ENCODE measurements at regions not wholly inside any gene's neighbourhood (a gene's known extent, or its start where the extent isn't known, plus 50 kb on each side); places are given as distances from the start of the nearest gene placed in this dataset.
"Not testable (repeated sequence)": the region's sequence is repeated elsewhere in the genome, so short reads cannot be mapped to it uniquely, and the experiment has no call there.

DNA sequence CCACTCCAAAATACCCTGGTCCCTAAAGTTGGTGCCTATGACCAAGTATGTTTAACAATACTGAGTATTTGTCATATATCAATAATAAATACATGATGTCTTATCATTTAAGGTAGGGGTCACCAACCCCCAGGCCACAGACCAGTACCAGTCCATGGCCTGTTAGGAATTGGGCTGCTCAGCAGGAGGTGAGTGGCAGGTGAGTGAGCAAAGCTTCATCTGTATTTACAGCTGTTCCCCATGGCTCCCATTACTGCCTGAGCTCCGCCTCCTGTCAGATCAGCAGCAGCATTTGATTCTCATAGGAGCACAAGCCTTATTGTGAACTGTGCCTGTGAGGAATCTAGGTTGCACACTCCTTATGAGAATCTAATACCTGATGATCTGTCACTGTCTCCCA is 126.2 kb downstream of the HNRNPD start:
- DNase-seq (ENCODE audit: low read depth), result no peak

DNA sequence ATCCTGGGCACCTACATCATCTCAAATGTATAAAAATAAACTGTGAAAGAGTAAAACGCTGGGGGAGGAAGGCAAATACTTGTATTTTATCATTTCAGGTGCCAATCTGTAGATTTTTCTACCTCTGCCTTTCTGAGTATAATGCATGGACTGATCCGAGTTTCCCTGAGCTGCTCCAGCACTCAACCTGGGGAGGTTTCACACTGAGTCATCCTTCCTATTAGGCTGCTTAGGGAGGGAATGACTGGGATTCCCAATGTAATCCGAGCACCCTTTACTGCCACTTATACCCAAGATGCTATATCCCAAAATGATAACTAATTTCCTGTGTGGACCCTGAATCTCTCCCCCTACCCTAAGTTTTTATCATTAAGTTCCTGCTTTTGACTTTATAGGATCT is 126.6 kb downstream of the HNRNPD start:
- DNase-seq (ENCODE audit: low read depth), result no peak

GRCh38 chr4:82241534-82241933 is 132.3 kb downstream of the HNRNPD start:
- no peak for DNase-seq (ENCODE audit: low read depth)

- DNase-seq (ENCODE audit: low read depth), result no peak
Observed at GRCh38 chr4:82240410-82240809, 133.4 kb downstream of the HNRNPD start.

- not testable (repeated sequence) for DNase-seq (ENCODE audit: low read depth)
Observed at GRCh38 chr4:82237142-82237541, 136.6 kb downstream of the HNRNPD start.

GRCh38 chr4:82235346-82235745 is 138.4 kb downstream of the HNRNPD start:
- DNase-seq (ENCODE audit: low read depth), result no peak

- DNase-seq (ENCODE audit: low read depth), result no peak
Observed at GRCh38 chr4:82232891-82233290, 140.9 kb downstream of the HNRNPD start.

DNA sequence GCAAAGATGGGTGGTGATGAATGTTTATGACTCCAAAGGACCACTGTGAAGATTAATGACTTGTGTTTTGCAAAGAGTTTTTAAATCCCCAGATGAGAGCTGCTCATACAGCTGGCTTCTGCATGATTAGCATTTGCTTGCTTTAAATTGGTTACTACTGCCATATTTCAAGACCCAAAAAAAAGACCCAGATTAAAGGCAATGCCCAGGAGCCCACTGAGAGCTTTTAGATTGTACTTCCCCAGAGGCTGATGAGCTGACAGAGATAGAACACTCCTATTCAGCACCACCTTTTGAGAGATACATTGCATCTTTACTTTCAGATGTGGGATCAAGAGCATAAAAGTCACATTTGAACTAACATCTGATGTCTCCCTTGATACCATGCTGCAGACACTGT is 142.0 kb downstream of the HNRNPD start:
- DNase-seq (ENCODE audit: low read depth), result no peak

DNA sequence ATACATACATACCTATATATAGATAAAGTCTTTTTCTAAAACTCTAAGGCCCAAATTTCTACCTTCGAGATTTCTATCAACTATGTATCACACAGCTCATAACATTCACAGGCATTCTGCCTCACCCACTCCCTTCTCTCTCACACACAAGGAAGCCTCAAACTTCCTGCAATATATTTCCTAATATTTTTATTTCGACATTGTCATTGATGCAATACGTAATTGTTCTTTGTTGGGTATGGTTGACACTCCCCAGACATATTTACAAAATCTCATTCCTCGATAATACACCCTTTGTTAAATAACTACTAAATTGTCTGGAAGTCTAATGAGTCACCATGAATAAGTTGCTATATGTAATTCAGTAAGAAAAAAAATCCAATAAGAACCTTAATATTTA is 143.5 kb downstream of the HNRNPD start:
- no peak for DNase-seq (ENCODE audit: low read depth)

- no peak for DNase-seq (ENCODE audit: low read depth)
Observed at GRCh38 chr4:82225030-82225429, 148.8 kb downstream of the HNRNPD start.

DNA sequence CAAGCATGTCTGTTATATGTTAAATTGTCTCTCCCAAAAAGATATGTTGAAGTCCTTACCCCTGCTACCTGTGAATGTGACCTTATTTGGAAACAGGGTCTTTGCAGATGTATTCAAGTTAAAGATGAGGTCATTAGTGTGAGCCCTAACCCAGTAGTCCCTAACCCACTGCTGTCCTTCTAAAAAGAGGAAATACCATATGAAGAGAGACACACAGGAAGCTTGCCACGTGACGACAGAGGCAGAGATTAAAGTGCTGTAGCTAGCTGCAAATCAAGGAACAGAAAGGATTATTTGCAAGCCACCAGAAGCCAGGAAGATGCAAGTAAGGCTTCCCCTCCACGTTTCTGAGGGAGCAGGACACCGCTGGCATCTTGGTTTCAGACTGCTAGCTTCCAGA is 150.1 kb downstream of the HNRNPD start:
- DNase-seq (ENCODE audit: low read depth), result no peak

GRCh38 chr4:82219346-82219745 is 154.4 kb downstream of the HNRNPD start:
- DNase-seq (ENCODE audit: low read depth), result no peak

GRCh38 chr4:82217986-82218715 is 155.6 kb downstream of the HNRNPD start:
- no peak for DNase-seq (ENCODE audit: low read depth)

DNA sequence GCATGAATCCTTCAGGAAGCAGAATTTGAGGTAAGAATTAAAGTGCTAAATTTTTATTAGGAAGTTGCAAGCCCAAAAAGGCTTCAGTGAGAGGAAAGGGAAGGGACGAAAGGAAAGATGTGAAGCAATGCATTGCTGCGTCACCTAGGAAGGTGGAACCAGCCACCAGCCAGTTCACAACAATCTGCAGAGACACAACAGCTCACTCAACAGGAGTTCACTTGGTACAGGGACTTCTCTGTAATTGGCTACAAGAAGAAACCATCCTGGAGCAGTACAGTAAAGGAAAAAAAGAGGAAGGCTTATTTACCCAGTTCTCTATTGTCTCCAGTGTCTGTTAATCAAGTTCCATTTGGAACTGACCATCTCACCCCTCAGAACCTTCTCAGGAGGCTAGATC is 157.6 kb downstream of the HNRNPD start:
- no peak for DNase-seq (ENCODE audit: low read depth)

GRCh38 chr4:82215800-82216199 is 158.0 kb downstream of the HNRNPD start:
- DNase-seq (ENCODE audit: low read depth), result no peak

DNA sequence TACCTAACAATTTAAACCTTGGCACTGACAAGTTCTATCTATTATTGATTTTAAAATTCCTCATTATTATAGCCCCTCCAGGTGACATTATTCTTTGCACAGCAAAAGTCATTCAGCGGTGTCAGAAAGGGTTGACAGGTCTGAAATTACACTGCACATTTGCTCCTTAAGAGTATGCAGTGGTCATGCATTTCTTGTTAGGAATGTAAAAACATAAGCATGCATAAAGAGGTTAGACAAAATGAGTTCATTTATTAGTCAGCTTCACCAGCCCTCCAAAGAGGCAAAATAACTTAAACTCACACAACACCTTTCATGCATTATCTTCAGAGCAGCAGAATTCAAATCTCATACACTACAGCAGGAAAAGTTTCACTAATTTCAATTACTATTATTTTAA is 158.8 kb downstream of the HNRNPD start:
- no peak for DNase-seq (ENCODE audit: low read depth)

DNA sequence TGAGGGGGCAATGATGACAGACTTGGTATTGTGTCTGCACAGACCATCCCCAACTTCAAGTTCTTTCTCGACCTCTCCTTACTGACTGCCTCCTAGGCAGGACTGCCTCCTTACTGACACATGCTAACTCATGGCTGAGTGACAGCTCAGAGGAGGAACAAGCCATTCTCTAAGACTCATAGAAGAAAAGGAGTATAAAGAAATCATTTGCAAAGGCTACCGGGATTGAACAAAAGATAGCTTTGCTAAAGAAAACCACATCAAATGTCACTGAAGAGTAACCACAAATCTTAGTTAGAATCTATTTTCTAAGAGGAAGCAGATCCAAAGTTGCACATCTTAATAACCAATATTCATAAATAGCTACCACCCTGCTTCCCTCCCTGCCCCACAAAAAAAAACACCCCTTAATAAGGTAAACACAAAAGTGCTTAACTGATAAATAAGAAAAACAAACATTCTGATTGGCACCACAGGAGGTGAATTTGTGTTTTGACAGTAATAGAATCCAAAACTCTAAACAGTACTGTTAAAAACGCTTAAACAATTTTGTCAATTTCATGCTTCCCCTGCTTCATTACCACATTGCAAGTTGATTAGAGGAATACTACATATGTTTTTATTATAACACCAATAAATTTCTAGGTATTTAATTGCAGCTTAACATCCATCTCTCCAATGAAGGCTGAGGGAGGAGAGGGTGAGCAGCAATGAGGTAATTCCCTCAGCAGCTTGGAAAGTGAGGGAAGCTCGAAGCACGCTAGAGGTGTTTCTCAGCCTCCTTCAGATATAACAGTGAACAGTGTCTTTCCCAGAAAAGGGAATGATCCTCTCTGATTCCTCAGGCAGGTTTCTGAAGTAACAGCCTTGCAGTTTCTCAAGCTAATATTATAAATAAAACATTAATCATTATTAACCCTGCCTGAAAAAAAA is 160.0 kb downstream of the HNRNPD start:
- no peak for DNase-seq (ENCODE audit: low read depth)

DNA sequence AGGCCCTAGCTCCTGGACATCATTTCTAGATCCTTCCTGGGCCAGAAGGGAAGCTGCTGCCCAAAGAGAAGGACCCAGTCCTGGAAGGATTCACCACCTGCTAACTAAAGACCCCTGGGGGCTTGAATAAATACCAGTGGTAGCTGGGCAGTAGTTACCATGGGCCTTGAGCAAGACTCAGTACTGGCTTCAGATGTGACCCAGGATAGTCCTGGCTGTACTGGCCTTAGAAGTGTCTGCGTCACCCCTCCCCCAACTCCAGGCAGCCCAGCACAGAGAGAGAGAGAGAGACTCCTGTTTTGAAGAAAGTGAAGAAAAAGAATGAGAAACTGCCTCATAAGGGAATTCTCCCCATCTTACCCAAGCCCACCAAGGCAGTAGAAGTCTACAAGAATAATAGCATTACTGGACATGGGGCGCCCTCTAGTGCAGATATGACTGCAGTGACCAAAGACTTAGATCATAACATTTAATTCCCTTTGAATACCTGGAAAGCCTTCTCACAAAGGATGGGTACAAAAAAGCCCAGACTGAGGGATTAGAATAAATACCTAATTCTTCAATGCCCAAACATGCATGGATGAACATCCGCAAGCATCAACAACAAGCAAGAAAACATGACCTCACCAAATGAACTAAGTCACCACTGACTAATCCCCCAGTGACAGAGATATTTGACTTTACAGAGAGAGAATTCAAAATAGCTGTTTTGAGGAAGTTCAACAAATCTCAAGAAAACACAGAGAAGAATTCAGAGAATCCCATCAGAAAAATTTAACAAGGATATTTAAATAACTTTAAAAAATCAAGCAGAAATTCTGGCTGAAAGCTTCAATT is 171.8 kb downstream of the HNRNPD start:
- peak; percentile 3 for DNase-seq (ENCODE audit: low read depth)

DNA sequence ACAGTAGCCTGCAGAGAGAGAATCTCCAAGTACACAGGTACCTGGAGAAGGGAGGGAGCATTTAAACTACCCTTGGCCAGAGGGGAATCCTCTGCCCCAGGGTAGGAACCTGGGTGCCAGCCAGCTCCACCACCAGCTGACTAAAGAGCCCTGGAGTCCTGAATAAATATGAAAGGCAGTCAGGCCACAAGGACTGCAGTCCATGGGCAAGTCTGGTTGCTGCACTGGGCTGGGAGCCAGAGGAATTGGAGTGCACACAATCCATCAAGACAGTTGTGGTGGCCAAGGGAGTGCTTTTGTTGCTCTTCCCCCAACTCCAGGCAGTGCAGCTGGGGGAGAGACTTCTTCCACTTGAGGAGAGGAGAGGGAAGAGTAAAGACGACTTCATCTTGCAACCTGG is 172.5 kb downstream of the HNRNPD start:
- no peak for DNase-seq (ENCODE audit: low read depth)

- no peak for DNase-seq (ENCODE audit: low read depth)
Observed at GRCh38 chr4:82200046-82200445, 173.7 kb downstream of the HNRNPD start.

GRCh38 chr4:82194329-82194728 is 179.5 kb downstream of the HNRNPD start:
- no peak for DNase-seq (ENCODE audit: low read depth)

DNA sequence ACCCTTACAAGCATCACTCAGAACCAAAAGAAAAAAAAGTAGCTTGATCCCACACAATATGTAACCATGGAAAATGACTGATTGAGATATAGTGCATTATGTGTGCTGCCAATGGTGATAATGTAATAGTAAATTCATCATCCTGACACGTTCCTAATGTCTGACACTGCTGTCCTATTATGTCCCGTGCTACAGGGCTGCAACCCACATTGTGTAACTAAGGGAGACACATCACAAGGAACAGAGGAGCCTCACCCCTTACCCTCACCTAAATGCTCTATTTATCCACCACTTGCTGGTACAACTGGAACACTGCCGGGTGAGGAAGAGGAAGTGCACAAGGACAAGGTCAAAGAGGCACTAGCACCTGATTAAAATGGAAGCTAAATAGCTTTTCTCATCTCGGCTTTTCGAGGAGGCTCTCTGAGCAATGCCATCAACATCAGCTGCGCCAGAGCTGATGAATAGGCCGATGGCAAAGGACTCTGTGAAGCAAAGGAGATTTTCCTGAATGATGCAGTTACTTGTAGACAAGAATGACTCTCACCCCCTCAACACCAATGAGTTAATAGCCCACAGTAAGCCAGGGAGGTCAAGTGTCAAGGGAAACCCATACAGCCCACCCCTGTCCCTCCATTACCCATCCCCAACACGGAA is 181.6 kb downstream of the HNRNPD start:
- DNase-seq (ENCODE audit: low read depth), result no peak
